T-cell (primary cell): ENCODE measurements at regions not wholly inside any gene's neighbourhood (a gene's known extent, or its start where the extent isn't known, plus 50 kb on each side); places are given as distances from the start of the nearest gene placed in this dataset.
"Not testable (repeated sequence)": the region's sequence is repeated elsewhere in the genome, so short reads cannot be mapped to it uniquely, and the experiment has no call there.

Experiments used
- ATAC-seq, 4 experiments: fragments of 200-7000 bp in 3 of 4; fragments of 150-1000 bp in 1 of 4; cut with Tn5 transposase; replicated peaks in 1 of 4; 1 replicate in 3 of 4; 2 replicates in 1 of 4; pipeline ENCODE4 v1.10.0; 2021; ENCODE audit warnings: moderate library complexity in 3 of 4, mild to moderate bottlenecking in 2 of 4, moderate number of reproducible peaks in 1 of 4
- CTCF ChIA-PET, 2 donors: fragments of 300-600 bp; sonication (Branson Sonifier 250); formaldehyde crosslinking; loops; one replicate each; lab custom pipeline; 2022; ENCODE audit warnings: antibody characterized with exemption in 2 of 2; lab: Charles Lee
- POLR2A ChIA-PET, 2 donors: fragments of 300-600 bp; sonication (Branson Sonifier 250); formaldehyde crosslinking; loops; one replicate each; lab custom pipeline; 2022; ENCODE audit warnings: antibody characterized with exemption in 2 of 2; lab: Charles Lee
- DNase-seq, 35 experiments: peaks; one replicate each; pipeline versions ENCODE4 v3.0.0 to v3.0.0-alpha.2; 2013 to 2023
- H3K27ac ChIP-seq: one replicate; pipeline ENCODE4 v1.5.1; 2013; ENCODE audit warnings: low read length
- H3K27me3 ChIP-seq, 2 experiments: replicated peaks in 1 of 2; 1 replicate in 1 of 2; 2 replicates in 1 of 2; pipeline versions ENCODE4 v1.6.1 to v1.7.0; 2013; ENCODE audit warnings: low read length in 1 of 2, mixed read lengths in 1 of 2; ENCODE audit not compliant: control insufficient read depth in 2 of 2, insufficient read depth in 2 of 2; ENCODE audit errors: extremely low read depth in 1 of 2
- H3K36me3 ChIP-seq, 2 donors: 1 replicate in 1 of 2; 2 replicates in 1 of 2; pipeline versions ENCODE4 v1.6.1 to v1.7.0; 2013; ENCODE audit warnings: low read length in 1 of 2; ENCODE audit not compliant: control insufficient read depth in 2 of 2, insufficient read depth in 1 of 2; ENCODE audit errors: extremely low read depth in 1 of 2
- H3K4me1 ChIP-seq, 2 experiments: 1 replicate in 1 of 2; 2 replicates in 1 of 2; pipeline versions ENCODE4 v1.6.1 to v1.7.0; 2013; ENCODE audit warnings: low read length in 2 of 2, mixed read lengths in 1 of 2; ENCODE audit not compliant: insufficient read depth in 2 of 2, control insufficient read depth in 1 of 2; ENCODE audit errors: extremely low read depth in 1 of 2
- H3K4me3 ChIP-seq, 2 donors: 1 replicate in 1 of 2; 2 replicates in 1 of 2; pipeline versions ENCODE4 v1.5.1 to v1.7.0; 2013; ENCODE audit warnings: mild to moderate bottlenecking in 2 of 2, low read length in 1 of 2, moderate library complexity in 1 of 2; ENCODE audit not compliant: control insufficient read depth in 1 of 2; ENCODE audit errors: extremely low read depth in 1 of 2
- H3K9me3 ChIP-seq: 2 replicates; pipeline ENCODE4 v1.7.0; 2013
- H3K27ac Mint-ChIP-seq, 2 donors: one replicate each; pipeline ENCODE4 v1.8.0; 2020 to 2021; ENCODE audit warnings: mild to moderate bottlenecking in 2 of 2, mixed read lengths in 2 of 2
- H3K27me3 Mint-ChIP-seq, 2 donors: one replicate each; pipeline ENCODE4 v1.8.0; 2021 to 2022; ENCODE audit warnings: mixed read lengths in 2 of 2
- H3K36me3 Mint-ChIP-seq: one replicate; pipeline ENCODE4 v1.8.0; 2021; ENCODE audit warnings: mixed read lengths
- H3K4me1 Mint-ChIP-seq, 3 donors: one replicate each; pipeline ENCODE4 v1.8.0; 2020 to 2022; ENCODE audit warnings: mixed read lengths in 3 of 3, mild to moderate bottlenecking in 1 of 3
- H3K4me3 Mint-ChIP-seq, 3 donors: one replicate each; pipeline ENCODE4 v1.8.0; 2020 to 2022; ENCODE audit warnings: mild to moderate bottlenecking in 3 of 3, mixed read lengths in 3 of 3, moderate library complexity in 3 of 3
- H3K9me3 Mint-ChIP-seq, 3 donors: one replicate each; pipeline ENCODE4 v1.8.0; 2020 to 2022; ENCODE audit warnings: mixed read lengths in 3 of 3
- WGBS: methylation state at CpG from one replicate; pipeline ENCODE4 v1.1.5; 2013; ENCODE audit warnings: missing lambda C conversion rate; ENCODE audit not compliant: insufficient coverage; 5-methylcytosine and 5-hydroxymethylcytosine counted together

DNA sequence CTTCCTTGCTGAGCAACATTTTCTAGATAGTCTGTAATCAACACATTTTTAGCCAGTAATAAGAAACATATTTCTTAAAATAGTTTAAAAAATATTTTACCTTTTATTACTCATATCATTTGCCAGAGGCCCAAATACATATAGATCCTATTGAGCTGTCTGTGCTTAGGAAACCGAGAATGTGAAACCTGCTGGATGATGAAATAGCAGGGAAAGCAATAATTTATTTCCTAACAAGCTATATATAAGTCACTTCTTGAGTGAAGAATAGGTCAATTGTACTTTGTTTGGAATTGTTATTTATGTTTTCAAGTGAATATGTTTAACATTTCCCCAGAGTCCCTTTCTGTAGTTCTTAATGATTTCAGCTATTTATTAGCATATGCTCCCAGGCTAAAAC lies 339.9 kb upstream of the TMPRSS15 start:
- WGBS, result no CpG with 5 or more reads among the region's 1 CpG
- ChIA-PET POLR2A (no interaction called here), CTCF (no interaction called here)
- Mint-ChIP-seq H3K9me3 (peaks cover 0 to 7% (median 6%) of the 10 kb centered on the region in 3 donors), H3K4me1 (no peaks in the 10 kb centered on the region), H3K27me3 (no peaks in the 10 kb centered on the region), H3K4me3 (no peak overlapping the region), H3K36me3 (no peaks in the 10 kb centered on the region), H3K27ac (no peak overlapping the region)
- H3K4me3 ChIP-seq, result no peak overlapping the region
- H3K4me1 ChIP-seq, result no peaks in the 10 kb centered on the region
- DNase-seq (no peak), ATAC-seq (no peak)
- H3K27me3 ChIP-seq, result no peaks in the 10 kb centered on the region
- no peaks in the 10 kb centered on the region for H3K9me3 ChIP-seq
- no peak overlapping the region for H3K27ac ChIP-seq
- no peaks in the 10 kb centered on the region for H3K36me3 ChIP-seq

DNA sequence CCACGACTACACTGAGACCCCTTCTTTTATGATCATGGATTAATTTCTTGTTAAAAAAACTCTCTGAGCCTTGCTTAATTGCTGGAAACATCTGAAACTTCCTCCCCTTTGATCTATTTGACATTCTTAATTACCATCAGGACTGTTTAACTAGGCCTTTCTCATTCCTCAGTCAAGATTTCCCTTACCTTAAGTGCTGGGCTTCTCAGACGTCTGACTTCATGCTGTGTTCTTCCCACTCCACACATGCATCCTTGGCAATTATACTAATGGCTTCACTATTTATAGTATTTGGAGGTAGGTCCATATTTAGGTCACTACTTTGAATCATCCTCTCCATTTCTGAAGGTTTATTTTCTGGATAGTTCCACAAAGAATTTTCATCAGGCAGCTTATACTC lies 341.3 kb upstream of the TMPRSS15 start:
- peaks cover 0 to 10% (median 10%) of the 10 kb centered on the region in 3 donors for H3K9me3 Mint-ChIP-seq
- no peak overlapping the region for H3K4me3 Mint-ChIP-seq
- no peak overlapping the region for H3K27ac ChIP-seq
- no peaks in the 10 kb centered on the region for H3K4me1 ChIP-seq
- no peaks in the 10 kb centered on the region for H3K9me3 ChIP-seq
- no peak overlapping the region for H3K4me3 ChIP-seq
- ChIA-PET CTCF (no interaction called here), POLR2A (no interaction called here)
- H3K27me3 ChIP-seq, result no peaks in the 10 kb centered on the region
- no peaks in the 10 kb centered on the region for H3K4me1 Mint-ChIP-seq
- no peak overlapping the region for H3K27ac Mint-ChIP-seq
- no peaks in the 10 kb centered on the region for H3K36me3 ChIP-seq
- no peaks in the 10 kb centered on the region for H3K36me3 Mint-ChIP-seq
- ATAC-seq (no peak), DNase-seq (no peak)
- no CpG with 5 or more reads among the region's 2 CpGs for WGBS
- H3K27me3 Mint-ChIP-seq, result no peaks in the 10 kb centered on the region

- H3K36me3 ChIP-seq, H3K4me1 Mint-ChIP-seq, ATAC-seq, H3K27me3 Mint-ChIP-seq, H3K4me3 Mint-ChIP-seq, H3K4me3 ChIP-seq, H3K27me3 ChIP-seq, H3K36me3 Mint-ChIP-seq, H3K27ac Mint-ChIP-seq, POLR2A ChIA-PET, DNase-seq, H3K9me3 ChIP-seq, H3K27ac ChIP-seq, H3K4me1 ChIP-seq, CTCF ChIA-PET: not testable (repeated sequence)
- peaks cover 9 to 20% (median 11%) of the 10 kb centered on the region in 3 donors for H3K9me3 Mint-ChIP-seq
- 88% methylated on average over 13 of the region's 15 CpGs for WGBS
Measured at GRCh38 chr21:18752894-18753293, 349.3 kb upstream of the TMPRSS15 start.

- H3K4me3 Mint-ChIP-seq, H3K27me3 ChIP-seq, H3K27ac ChIP-seq, H3K36me3 Mint-ChIP-seq, ATAC-seq, H3K9me3 ChIP-seq, H3K4me1 ChIP-seq, H3K27me3 Mint-ChIP-seq, POLR2A ChIA-PET, H3K4me1 Mint-ChIP-seq, CTCF ChIA-PET, H3K4me3 ChIP-seq, H3K36me3 ChIP-seq, H3K27ac Mint-ChIP-seq, DNase-seq: not testable (repeated sequence)
- WGBS, result 68% methylated on average over 3 of the region's 4 CpGs
- H3K9me3 Mint-ChIP-seq, result peaks cover 8 to 17% (median 9%) of the 10 kb centered on the region in 3 donors
Measured at GRCh38 chr21:18756272-18756671, 352.7 kb upstream of the TMPRSS15 start.

DNA sequence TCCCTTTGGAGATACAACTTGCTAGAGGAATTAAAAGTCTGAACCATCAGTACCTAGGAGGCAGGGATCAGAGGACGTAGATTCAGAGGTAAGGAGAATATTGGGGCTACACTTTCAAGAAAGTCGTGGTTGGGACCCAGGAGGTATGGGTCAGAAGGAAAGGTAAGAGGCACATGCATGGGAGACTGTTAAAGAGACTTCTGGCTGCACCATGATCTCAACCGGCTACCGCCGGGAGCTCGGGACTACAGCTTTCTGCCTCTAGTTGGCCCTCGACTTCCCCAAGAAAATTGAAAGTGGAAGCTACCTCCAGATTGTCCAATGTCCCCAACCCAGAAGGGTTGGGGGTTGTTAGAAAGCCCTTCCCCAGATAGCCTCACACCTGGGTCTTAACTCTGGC lies 355.7 kb upstream of the TMPRSS15 start:
- ChIA-PET CTCF (no interaction called here), POLR2A (no interaction called here)
- H3K4me3 Mint-ChIP-seq, result no peak overlapping the region
- Histone ChIP-seq H3K4me1 (no peaks in the 10 kb centered on the region), H3K27ac (no peak overlapping the region), H3K27me3 (no peaks in the 10 kb centered on the region), H3K36me3 (no peaks in the 10 kb centered on the region), H3K4me3 (no peak overlapping the region), H3K9me3 (no peaks in the 10 kb centered on the region)
- no peak for ATAC-seq
- H3K4me1 Mint-ChIP-seq, result no peaks in the 10 kb centered on the region
- H3K27ac Mint-ChIP-seq, result no peak overlapping the region
- 60% methylated on average over 2 of the region's 7 CpGs for WGBS
- no peaks in the 10 kb centered on the region for H3K27me3 Mint-ChIP-seq
- no peaks in the 10 kb centered on the region for H3K36me3 Mint-ChIP-seq
- peaks cover 9 to 10% (median 9%) of the 10 kb centered on the region in 3 donors for H3K9me3 Mint-ChIP-seq
- DNase-seq, result no peak

GRCh38 chr21:18759751-18760161 lies 356.2 kb upstream of the TMPRSS15 start:
- H3K4me3 ChIP-seq, result no peak overlapping the region
- no peaks in the 10 kb centered on the region for H3K27me3 Mint-ChIP-seq
- ChIA-PET POLR2A (no interaction called here), CTCF (no interaction called here)
- H3K36me3 ChIP-seq, result no peaks in the 10 kb centered on the region
- DNase-seq (no peak), ATAC-seq (no peak)
- H3K4me3 Mint-ChIP-seq, result no peak overlapping the region
- H3K9me3 Mint-ChIP-seq, result peaks cover 9% of the 10 kb centered on the region in 3 donors
- 90% methylated on average over 15 of the region's 17 CpGs for WGBS
- no peaks in the 10 kb centered on the region for H3K27me3 ChIP-seq
- no peaks in the 10 kb centered on the region for H3K4me1 Mint-ChIP-seq
- H3K9me3 ChIP-seq, result no peaks in the 10 kb centered on the region
- no peaks in the 10 kb centered on the region for H3K4me1 ChIP-seq
- H3K27ac ChIP-seq, result no peak overlapping the region
- no peaks in the 10 kb centered on the region for H3K36me3 Mint-ChIP-seq
- H3K27ac Mint-ChIP-seq, result no peak overlapping the region

DNA sequence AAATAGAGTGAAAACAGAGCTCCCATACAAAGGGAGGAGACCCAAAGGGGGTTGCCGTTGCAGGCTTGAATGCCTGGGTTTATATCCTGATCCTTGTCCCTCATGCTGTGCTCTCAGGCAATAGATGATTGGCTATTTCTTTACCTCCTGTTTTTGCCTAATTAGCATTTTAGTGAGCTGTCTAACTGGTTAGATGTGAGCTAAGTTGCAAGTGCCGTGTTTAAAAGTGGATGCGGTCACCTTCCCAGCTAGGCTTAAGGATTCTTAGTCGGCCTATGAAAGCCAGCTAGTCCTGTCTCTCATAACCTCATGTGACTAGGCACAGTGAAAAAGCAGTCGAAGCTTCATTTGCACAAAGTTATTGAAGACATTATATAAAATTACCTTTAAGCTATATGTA lies 356.7 kb upstream of the TMPRSS15 start:
- Mint-ChIP-seq H3K27ac (no peak overlapping the region), H3K4me3 (no peak overlapping the region), H3K4me1 (no peaks in the 10 kb centered on the region), H3K36me3 (no peaks in the 10 kb centered on the region), H3K27me3 (no peaks in the 10 kb centered on the region), H3K9me3 (peaks cover 4 to 9% (median 9%) of the 10 kb centered on the region in 3 donors)
- Histone ChIP-seq H3K27ac (no peak overlapping the region), H3K4me1 (no peaks in the 10 kb centered on the region), H3K27me3 (no peaks in the 10 kb centered on the region), H3K9me3 (no peaks in the 10 kb centered on the region), H3K36me3 (no peaks in the 10 kb centered on the region), H3K4me3 (no peak overlapping the region)
- ATAC-seq (no peak), DNase-seq (no peak)
- POLR2A ChIA-PET, result no interaction called here
- CTCF ChIA-PET, result no interaction called here
- no CpG with 5 or more reads among the region's 5 CpGs for WGBS
